GM12892 (cell line): ENCODE measurements at regions not wholly inside any gene's neighbourhood (a gene's known extent, or its start where the extent isn't known, plus 50 kb on each side); places are given as distances from the start of the nearest gene placed in this dataset.

Experiments used
- POLR2A ChIP-seq: IDR thresholded peaks from 2 replicates; pipeline ENCODE4 v1.6.1; 2011; ENCODE audit warnings: low read depth, low read length, control low read depth
- TAF1 ChIP-seq: IDR thresholded peaks from 2 replicates; pipeline ENCODE4 v1.6.1; 2011; ENCODE audit warnings: low read depth, mild to moderate bottlenecking, control low read depth, low read length, borderline replicate concordance

GRCh38 chr2:75261923-75262322 is 62.6 kb upstream of the TACR1 start:
- no peak for TF ChIP-seq POLR2A
- no peak for TF ChIP-seq TAF1
